H1 (cell line): ENCODE measurements at regions not wholly inside any gene's neighbourhood (a gene's known extent, or its start where the extent isn't known, plus 50 kb on each side); places are given as distances from the start of the nearest gene placed in this dataset.
"Not testable (repeated sequence)": the region's sequence is repeated elsewhere in the genome, so short reads cannot be mapped to it uniquely, and the experiment has no call there.

Experiments used
- CTCF ChIA-PET: fragments of 300-600 bp; sonication (Branson Sonifier 250); formaldehyde crosslinking; loops from one replicate; lab custom pipeline; 2021; ENCODE audit not compliant: partially characterized antibody; lab: Charles Lee
- POLR2A ChIA-PET: fragments of 300-600 bp; sonication (Branson Sonifier 250); formaldehyde crosslinking; loops from one replicate; lab custom pipeline; 2021; ENCODE audit warnings: inconsistent platforms; ENCODE audit not compliant: partially characterized antibody; lab: Charles Lee
- DNase-seq, 2 experiments: peaks; one replicate each; pipeline versions ENCODE4 v3.0.0 to v3.0.0-alpha.2; 2010 to 2022; ENCODE audit warnings: low spot score in 2 of 2, low read depth in 1 of 2, mixed read lengths in 1 of 2
- FAIRE-seq: peaks from 2 replicates; lab custom pipeline; 2011; peaks lifted over from hg19 to GRCh38; lab: Jason Lieb, UNC
- H2AFZ ChIP-seq: 2 replicates; pipeline ENCODE4 v1.8.1; 2012; ENCODE audit warnings: low read length, inconsistent platforms
- H2AK5ac ChIP-seq: 2 replicates; pipeline ENCODE4 v1.6.1; 2013; ENCODE audit warnings: low read depth, low read length
- H2BK120ac ChIP-seq: replicated peaks from 2 replicates; pipeline ENCODE3; 2013; ENCODE audit warnings: low read depth, low read length, inconsistent platforms
- H2BK12ac ChIP-seq: 2 replicates; pipeline ENCODE4 v1.6.1; 2013; ENCODE audit warnings: low read depth, low read length
- H2BK15ac ChIP-seq: 2 replicates; pipeline ENCODE4 v1.6.1; 2013; ENCODE audit warnings: low read length
- H2BK20ac ChIP-seq: 2 replicates; pipeline ENCODE4 v1.6.1; 2013; ENCODE audit warnings: low read length
- H2BK5ac ChIP-seq: 2 replicates; pipeline ENCODE4 v1.6.1; 2013; ENCODE audit warnings: low read depth, low read length
- H3K14ac ChIP-seq: 2 replicates; pipeline ENCODE4 v1.6.1; 2013; ENCODE audit warnings: inconsistent platforms; ENCODE audit not compliant: insufficient read length
- H3K18ac ChIP-seq: 2 replicates; pipeline ENCODE4 v1.6.1; 2013; ENCODE audit warnings: low read length; ENCODE audit errors: extremely low read depth
- H3K23ac ChIP-seq: 2 replicates; pipeline ENCODE4 v1.6.1; 2013; ENCODE audit warnings: inconsistent platforms; ENCODE audit not compliant: insufficient read length
- H3K23me2 ChIP-seq: 2 replicates; pipeline ENCODE4 v1.6.1; 2013; ENCODE audit warnings: low read depth, low read length
- H3K27ac ChIP-seq: 2 replicates; pipeline ENCODE4 v1.6.1; 2011; ENCODE audit warnings: low read depth, low read length, inconsistent platforms
- H3K27me3 ChIP-seq, 4 experiments: replicated peaks in 1 of 4; 1 replicate in 1 of 4; 2 replicates in 3 of 4; pipeline versions ENCODE4 v1.6.1 to v1.8.1; 2011 to 2013; ENCODE audit warnings: low read length in 3 of 4, mild to moderate bottlenecking in 3 of 4, inconsistent platforms in 2 of 4, mixed read lengths in 2 of 4, moderate library complexity in 1 of 4; ENCODE audit not compliant: control insufficient read depth in 3 of 4, insufficient read depth in 3 of 4; ENCODE audit errors: extremely low read depth in 1 of 4
- H3K36me3 ChIP-seq, 4 experiments: 2 replicates each; pipeline versions ENCODE4 v1.6.1 to v1.8.1; 2011 to 2013; ENCODE audit warnings: mild to moderate bottlenecking in 4 of 4, low read length in 3 of 4, moderate library complexity in 2 of 4, control low read depth in 1 of 4, inconsistent platforms in 1 of 4; ENCODE audit not compliant: insufficient read depth in 4 of 4, control insufficient read depth in 2 of 4
- H3K4ac ChIP-seq: replicated peaks from 2 replicates; pipeline ENCODE3; 2013; ENCODE audit warnings: low read length, low read depth, mixed read lengths, inconsistent platforms; ENCODE audit not compliant: insufficient read length
- H3K4me1 ChIP-seq, 4 experiments: replicated peaks in 1 of 4; 1 replicate in 1 of 4; 2 replicates in 3 of 4; pipeline versions ENCODE4 v1.6.1 to v1.8.1; 2011 to 2013; ENCODE audit warnings: low read length in 3 of 4, inconsistent platforms in 2 of 4, mixed read lengths in 1 of 4; ENCODE audit not compliant: insufficient read depth in 4 of 4, control insufficient read depth in 3 of 4
- H3K4me2 ChIP-seq, 2 experiments: 2 replicates each; pipeline versions ENCODE4 v1.6.1 to v1.8.1; 2011 to 2013; ENCODE audit warnings: low read depth in 2 of 2, low read length in 2 of 2, control low read depth in 1 of 2, inconsistent platforms in 1 of 2, mild to moderate bottlenecking in 1 of 2; ENCODE audit not compliant: insufficient read depth in 1 of 2
- H3K4me3 ChIP-seq, 4 experiments: fragments of 200-600, 300-600 bp in 1 of 4; sonication (generic), shearing (Covaris generic), sonication (Bioruptor Twin) in 1 of 4; 2 replicates each; pipeline versions ENCODE4 v1.5.1 to v1.8.1; 2011 to 2016; ENCODE audit warnings: low read length in 4 of 4, low read depth in 3 of 4, control low read depth in 2 of 4, inconsistent platforms in 2 of 4, mild to moderate bottlenecking in 2 of 4, mixed read lengths in 1 of 4, moderate library complexity in 1 of 4; ENCODE audit not compliant: insufficient read depth in 2 of 4; ENCODE audit errors: extremely low read depth in 1 of 4
- H3K56ac ChIP-seq: replicated peaks from 2 replicates; pipeline ENCODE3; 2013; ENCODE audit warnings: low read depth, mild to moderate bottlenecking, mixed read lengths, low read length, inconsistent platforms; ENCODE audit not compliant: insufficient read length
- H3K79me1 ChIP-seq: 2 replicates; pipeline ENCODE4 v1.6.1; 2013; ENCODE audit warnings: low read depth, low read length, control low read depth
- H3K79me2 ChIP-seq, 2 experiments: 2 replicates each; pipeline versions ENCODE4 v1.6.1 to v1.8.1; 2012 to 2013; ENCODE audit warnings: low read length in 2 of 2, mild to moderate bottlenecking in 2 of 2, inconsistent platforms in 1 of 2; ENCODE audit not compliant: insufficient read depth in 2 of 2, control insufficient read depth in 1 of 2
- H3K9ac ChIP-seq, 4 experiments: replicated peaks in 1 of 4; 1 replicate in 1 of 4; 2 replicates in 3 of 4; pipeline versions ENCODE4 v1.6.1 to v1.8.1; 2011 to 2013; ENCODE audit warnings: low read depth in 3 of 4, low read length in 3 of 4, control low read depth in 2 of 4, mild to moderate bottlenecking in 2 of 4, moderate library complexity in 2 of 4, inconsistent platforms in 1 of 4; ENCODE audit errors: extremely low read depth in 1 of 4
- H3K9me3 ChIP-seq, 2 experiments: 2 replicates each; pipeline versions ENCODE4 v1.6.1 to v1.8.1; 2012 to 2013; ENCODE audit warnings: mild to moderate bottlenecking in 2 of 2, moderate library complexity in 2 of 2, control low read depth in 1 of 2, inconsistent platforms in 1 of 2, low read depth in 1 of 2, low read length in 1 of 2, mixed read lengths in 1 of 2; ENCODE audit not compliant: insufficient read depth in 2 of 2
- H4K20me1 ChIP-seq, 2 experiments: replicated peaks in 1 of 2; 2 replicates each; pipeline versions ENCODE3 to v1.8.1; 2011 to 2013; ENCODE audit warnings: inconsistent platforms in 2 of 2, low read length in 2 of 2, mild to moderate bottlenecking in 1 of 2; ENCODE audit not compliant: insufficient read depth in 2 of 2, control insufficient read depth in 1 of 2
- H4K5ac ChIP-seq: 2 replicates; pipeline ENCODE4 v1.6.1; 2013; ENCODE audit warnings: low read length, low read depth, mixed read lengths, inconsistent platforms; ENCODE audit not compliant: insufficient read length
- H4K8ac ChIP-seq: 2 replicates; pipeline ENCODE4 v1.8.0; 2013; ENCODE audit warnings: mild to moderate bottlenecking, moderate library complexity, low read length, inconsistent platforms; ENCODE audit not compliant: insufficient read depth; ENCODE audit errors: extremely low read depth
- H4K91ac ChIP-seq: replicated peaks from 2 replicates; pipeline ENCODE3; 2013; ENCODE audit warnings: low read length, mixed read lengths, inconsistent platforms; ENCODE audit not compliant: insufficient read length
- WGBS, 2 experiments: shearing (Covaris generic) in 1 of 2; methylation state at CpG; one replicate each; pipeline versions ENCODE4 v1.1.6 to v1.1.7; 2013 to 2015; ENCODE audit warnings: low lambda C conversion rate in 2 of 2, mixed read lengths in 2 of 2, inconsistent platforms in 1 of 2, low coverage in 1 of 2, missing lambda C conversion rate in 1 of 2; ENCODE audit not compliant: insufficient replicate concordance in 2 of 2, insufficient coverage in 1 of 2, insufficient read length in 1 of 2; ENCODE audit errors: extremely low coverage in 1 of 2, missing lambda C conversion rate in 1 of 2; 5-methylcytosine and 5-hydroxymethylcytosine counted together

- H3K9ac ChIP-seq, DNase-seq, H4K5ac ChIP-seq, H4K91ac ChIP-seq, H3K9me3 ChIP-seq, POLR2A ChIA-PET, H3K56ac ChIP-seq, H3K36me3 ChIP-seq, H2BK120ac ChIP-seq, H3K27ac ChIP-seq, CTCF ChIA-PET, FAIRE-seq, H3K4me1 ChIP-seq, H3K4me2 ChIP-seq, H2BK15ac ChIP-seq, H2BK20ac ChIP-seq, H4K8ac ChIP-seq, H4K20me1 ChIP-seq, H3K23ac ChIP-seq, H3K79me1 ChIP-seq, H2BK5ac ChIP-seq, H2AK5ac ChIP-seq, H3K4me3 ChIP-seq, H3K79me2 ChIP-seq, H3K14ac ChIP-seq, H2AFZ ChIP-seq, H3K23me2 ChIP-seq, H3K4ac ChIP-seq, H3K27me3 ChIP-seq, H2BK12ac ChIP-seq, H3K18ac ChIP-seq: not testable (repeated sequence)
- 100% methylated on average over 1 of the region's 1 CpG; no CpG with 5 or more reads in 1 of the 2 experiments for WGBS, 2 experiments
These were observed 527.7 kb upstream of the KCND2 start for GRCh38 chr7:119745280-119745679.
